H9 (cell line): ENCODE measurements at regions not wholly inside any gene's neighbourhood (a gene's known extent, or its start where the extent isn't known, plus 50 kb on each side); places are given as distances from the start of the nearest gene placed in this dataset.

ENCODE experiments used
- DNase-seq: peaks from one replicate; pipeline ENCODE4 v3.0.0-alpha.2; 2017
- H2AFZ ChIP-seq: one replicate; pipeline ENCODE4 v1.6.1; 2013; ENCODE audit warnings: mild to moderate bottlenecking, low read length, control low read depth, moderate library complexity
- H2AK5ac ChIP-seq: 2 replicates; pipeline ENCODE4 v1.6.1; 2013; ENCODE audit warnings: low read length, control low read depth, mixed read lengths; ENCODE audit not compliant: insufficient read length
- H2BK120ac ChIP-seq: one replicate; pipeline ENCODE4 v1.6.1; 2013; ENCODE audit warnings: low read depth, mild to moderate bottlenecking, low read length, control low read depth, inconsistent platforms; ENCODE audit not compliant: poor library complexity, severe bottlenecking
- H2BK12ac ChIP-seq: 2 replicates; pipeline ENCODE4 v1.6.1; 2013; ENCODE audit warnings: low read length, control low read depth, mixed read lengths, low read depth; ENCODE audit not compliant: insufficient read length
- H2BK15ac ChIP-seq: 2 replicates; pipeline ENCODE4 v1.6.1; 2013; ENCODE audit warnings: low read depth, low read length, control low read depth
- H2BK20ac ChIP-seq: one replicate; pipeline ENCODE4 v1.6.1; 2013; ENCODE audit warnings: low read depth, mild to moderate bottlenecking, low read length, control low read depth, inconsistent platforms; ENCODE audit not compliant: poor library complexity, severe bottlenecking
- H2BK5ac ChIP-seq: 2 replicates; pipeline ENCODE4 v1.6.1; 2013; ENCODE audit warnings: low read length, control low read depth, mixed read lengths; ENCODE audit not compliant: insufficient read length
- H3K14ac ChIP-seq: 2 replicates; pipeline ENCODE4 v1.6.1; 2013; ENCODE audit warnings: low read length, control low read depth; ENCODE audit not compliant: insufficient read depth
- H3K18ac ChIP-seq: 2 replicates; pipeline ENCODE4 v1.6.1; 2013; ENCODE audit warnings: low read depth, mild to moderate bottlenecking, mixed read lengths, low read length, control low read depth; ENCODE audit not compliant: insufficient read length
- H3K23ac ChIP-seq: 2 replicates; pipeline ENCODE4 v1.6.1; 2013; ENCODE audit warnings: low read length, control low read depth, mixed read lengths, low read depth; ENCODE audit not compliant: insufficient read length
- H3K23me2 ChIP-seq: 2 replicates; pipeline ENCODE4 v1.6.1; 2013; ENCODE audit warnings: low read depth, mild to moderate bottlenecking, mixed read lengths, low read length, control low read depth; ENCODE audit not compliant: insufficient read length, poor library complexity, severe bottlenecking
- H3K27ac ChIP-seq: 2 replicates; pipeline ENCODE4 v1.5.1; 2013; ENCODE audit warnings: low read length, control low read depth, mixed read lengths, low read depth; ENCODE audit not compliant: insufficient read length
- H3K27me3 ChIP-seq: 2 replicates; pipeline ENCODE4 v1.6.1; 2013; ENCODE audit warnings: low read length, control low read depth, inconsistent platforms; ENCODE audit not compliant: insufficient read depth
- H3K4ac ChIP-seq: 2 replicates; pipeline ENCODE4 v1.6.1; 2013; ENCODE audit warnings: low read depth, mild to moderate bottlenecking, control low read depth, inconsistent platforms, low read length, moderate library complexity
- H3K4me1 ChIP-seq: 2 replicates; pipeline ENCODE4 v1.6.1; 2013; ENCODE audit warnings: low read length, control low read depth, inconsistent platforms; ENCODE audit not compliant: insufficient read depth
- H3K4me2 ChIP-seq: 2 replicates; pipeline ENCODE4 v1.6.1; 2013; ENCODE audit warnings: low read length, control low read depth, mixed read lengths; ENCODE audit not compliant: insufficient read length, insufficient read depth
- H3K56ac ChIP-seq: 2 replicates; pipeline ENCODE4 v1.6.1; 2013; ENCODE audit warnings: low read depth, mild to moderate bottlenecking, mixed read lengths, low read length, control low read depth; ENCODE audit not compliant: insufficient read length
- H3K79me1 ChIP-seq: 2 replicates; pipeline ENCODE4 v1.6.1; 2013; ENCODE audit warnings: low read depth, mild to moderate bottlenecking, moderate library complexity, low read length, control low read depth, inconsistent platforms; ENCODE audit not compliant: insufficient read depth, poor library complexity, severe bottlenecking
- H3K79me2 ChIP-seq: 2 replicates; pipeline ENCODE4 v1.6.1; 2013; ENCODE audit warnings: low read length, control low read depth, inconsistent platforms; ENCODE audit not compliant: insufficient read depth
- H3K9ac ChIP-seq: 2 replicates; pipeline ENCODE4 v1.6.1; 2013; ENCODE audit warnings: low read length, control low read depth, mixed read lengths; ENCODE audit not compliant: insufficient read length; ENCODE audit errors: extremely low read depth
- H3K9me3 ChIP-seq: one replicate; pipeline ENCODE4 v1.6.1; 2013; ENCODE audit warnings: low read depth, low read length, inconsistent platforms; ENCODE audit not compliant: control insufficient read depth
- H3T11ph ChIP-seq: one replicate; pipeline ENCODE4 v1.6.1; 2013; ENCODE audit warnings: mild to moderate bottlenecking, low read length, control low read depth, inconsistent platforms
- H4K20me1 ChIP-seq: one replicate; pipeline ENCODE4 v1.6.1; 2013; ENCODE audit not compliant: control insufficient read depth, insufficient read length, insufficient read depth
- H4K5ac ChIP-seq: 2 replicates; pipeline ENCODE4 v1.6.1; 2013; ENCODE audit warnings: low read depth, mild to moderate bottlenecking, mixed read lengths, low read length, control low read depth; ENCODE audit not compliant: insufficient read length
- H4K8ac ChIP-seq: replicated peaks from 2 replicates; pipeline ENCODE4 v1.6.1; 2013; ENCODE audit warnings: low read length, control low read depth, mixed read lengths, low read depth; ENCODE audit not compliant: insufficient read length
- H4K91ac ChIP-seq: 2 replicates; pipeline ENCODE4 v1.6.1; 2013; ENCODE audit warnings: low read depth, mild to moderate bottlenecking, moderate library complexity, mixed read lengths, low read length, control low read depth; ENCODE audit not compliant: insufficient read length
- H3K27ac Mint-ChIP-seq, 3 experiments: 2 replicates in 2 of 3; 3 replicates in 1 of 3; pipeline ENCODE4 v1.8.0; 2020 to 2021; ENCODE audit warnings: mixed read lengths in 3 of 3, mild to moderate bottlenecking in 1 of 3, moderate library complexity in 1 of 3
- H3K27me3 Mint-ChIP-seq: 2 replicates; pipeline ENCODE4 v1.8.0; 2021; ENCODE audit warnings: low read depth, mild to moderate bottlenecking, moderate library complexity, mixed read lengths
- H3K36me3 Mint-ChIP-seq, 3 experiments: 2 replicates in 2 of 3; 3 replicates in 1 of 3; pipeline ENCODE4 v1.8.0; 2020 to 2021; ENCODE audit warnings: low read depth in 3 of 3, mixed read lengths in 3 of 3; ENCODE audit not compliant: insufficient read depth in 1 of 3
- H3K4me1 Mint-ChIP-seq, 2 experiments: 2 replicates each; pipeline ENCODE4 v1.8.0; 2020; ENCODE audit warnings: mixed read lengths in 2 of 2
- H3K4me3 Mint-ChIP-seq, 2 experiments: 2 replicates in 1 of 2; 3 replicates in 1 of 2; pipeline ENCODE4 v1.8.0; 2020 to 2021; ENCODE audit warnings: mild to moderate bottlenecking in 2 of 2, mixed read lengths in 2 of 2, moderate library complexity in 1 of 2
- H3K9me3 Mint-ChIP-seq, 2 experiments: 2 replicates in 1 of 2; 3 replicates in 1 of 2; pipeline ENCODE4 v1.8.0; 2020; ENCODE audit warnings: mild to moderate bottlenecking in 2 of 2, mixed read lengths in 2 of 2, moderate library complexity in 1 of 2
- CTCF ChIP-seq: fragments of 200-600 bp; sonication (generic); conservative IDR thresholded peaks from 3 replicates; pipeline ENCODE4 v1.8.0; 2021; ENCODE audit warnings: antibody characterized with exemption, mild to moderate bottlenecking
- WGBS: extraction: QIAGEN DNeasy Blood & Tissue Kit; methylation state at CpG from one replicate; pipeline ENCODE4 v1.1.7; 2013; ENCODE audit warnings: missing lambda C conversion rate, low lambda C conversion rate, mixed read lengths; ENCODE audit not compliant: insufficient read length; ENCODE audit errors: extremely low coverage; 5-methylcytosine and 5-hydroxymethylcytosine counted together

GRCh38 chr4:44056721-44057151 is 391.9 kb downstream of the KCTD8 start:
- Histone ChIP-seq H3K79me2 (no peaks in the 10 kb centered on the region), H3K4ac (no peak overlapping the region), H3K18ac (no peak overlapping the region), H3T11ph (no peak overlapping the region), H3K4me1 (no peaks in the 10 kb centered on the region), H4K5ac (no peak overlapping the region), H3K4me2 (no peak overlapping the region), H3K23ac (no peak overlapping the region), H3K14ac (no peak overlapping the region), H3K9me3 (no peaks in the 10 kb centered on the region), H3K27me3 (no peaks in the 10 kb centered on the region), H4K8ac (no peak overlapping the region), H2BK120ac (no peak overlapping the region), H4K20me1 (no peaks in the 10 kb centered on the region), H2BK15ac (no peak overlapping the region), H3K27ac (peak overlapping the region; percentile 93), H3K56ac (no peak overlapping the region), H2AK5ac (no peak overlapping the region), H4K91ac (no peak overlapping the region), H2AFZ (no peak overlapping the region), H3K79me1 (no peaks in the 10 kb centered on the region), H2BK12ac (no peak overlapping the region), H2BK5ac (no peak overlapping the region), H2BK20ac (no peak overlapping the region), H3K9ac (no peak overlapping the region), H3K23me2 (no peaks in the 10 kb centered on the region)
- H3K36me3 Mint-ChIP-seq = peaks cover 12 to 45% (median 34%) of the 10 kb centered on the region in 3 experiments
- peaks cover 17 to 18% of the 10 kb centered on the region in 2 experiments; a peak in 4 of 5 replicates for H3K9me3 Mint-ChIP-seq
- TF ChIP-seq CTCF = no peak
- no peak overlapping the region for H3K4me3 Mint-ChIP-seq
- DNase-seq = peak; percentile 95
- peaks cover 35 to 46% of the 10 kb centered on the region in 2 experiments for H3K4me1 Mint-ChIP-seq
- no CpG with 5 or more reads among the region's 6 CpGs for WGBS
- peak overlapping the region; percentile 69 to 99 (median 96); a peak in 6 of 7 replicates for H3K27ac Mint-ChIP-seq
- H3K27me3 Mint-ChIP-seq = no peaks in the 10 kb centered on the region
